ENCODE measurements at regions not wholly inside any gene's neighbourhood (a gene's known extent, or its start where the extent isn't known, plus 50 kb on each side); places are given as distances from the start of the nearest gene placed in this dataset.

- peak; percentile 31 for DNase-seq (ENCODE audit: extremely low spot score, unreplicated experiment)
- Mint-ChIP-seq H3K4me3 (no peak overlapping the region), H3K4me1 (ENCODE audit: unreplicated experiment) (peaks cover 3% of the 10 kb centered on the region), H3K27me3 (no peaks in the 10 kb centered on the region), H3K9me3 (peaks cover 7% of the 10 kb centered on the region), H3K27ac (no peak overlapping the region), H3K36me3 (no peaks in the 10 kb centered on the region)
- no peak for TF ChIP-seq CTCF (conservative IDR thresholded peaks at IDR 0.05)
Observed at GRCh38 chr17:59508999-59509625, 56.3 kb upstream of the DHX40 start.

- Mint-ChIP-seq H3K36me3 (no peaks in the 10 kb centered on the region), H3K9me3 (no peaks in the 10 kb centered on the region), H3K4me1 (ENCODE audit: unreplicated experiment) (peaks cover 8% of the 10 kb centered on the region), H3K27ac (no peak overlapping the region), H3K4me3 (no peak overlapping the region), H3K27me3 (no peaks in the 10 kb centered on the region)
- DNase-seq (ENCODE audit: extremely low spot score, unreplicated experiment) = no peak
- TF ChIP-seq CTCF (conservative IDR thresholded peaks at IDR 0.05) = no peak
Observed at GRCh38 chr17:59510611-59511010, 54.8 kb upstream of the DHX40 start.

- Mint-ChIP-seq H3K27me3 (no peaks in the 10 kb centered on the region), H3K27ac (no peak overlapping the region), H3K9me3 (no peaks in the 10 kb centered on the region), H3K4me3 (no peak overlapping the region), H3K4me1 (ENCODE audit: unreplicated experiment) (peaks cover 8% of the 10 kb centered on the region), H3K36me3 (no peaks in the 10 kb centered on the region)
- no peak for DNase-seq (ENCODE audit: extremely low spot score, unreplicated experiment)
- TF ChIP-seq CTCF (conservative IDR thresholded peaks at IDR 0.05) = no peak
Observed at GRCh38 chr17:59511726-59512125, 53.7 kb upstream of the DHX40 start.

GRCh38 chr17:59512844-59513385, 52.5 kb upstream of the DHX40 start:
- Mint-ChIP-seq H3K9me3 (no peaks in the 10 kb centered on the region), H3K4me1 (ENCODE audit: unreplicated experiment) (peaks cover 8% of the 10 kb centered on the region), H3K27me3 (no peaks in the 10 kb centered on the region), H3K36me3 (no peaks in the 10 kb centered on the region), H3K4me3 (no peak overlapping the region), H3K27ac (no peak overlapping the region)
- TF ChIP-seq CTCF (conservative IDR thresholded peaks at IDR 0.05) = no peak
- peak; percentile 15 for DNase-seq (ENCODE audit: extremely low spot score, unreplicated experiment)

GRCh38 chr17:59513934-59514841, 51.2 kb upstream of the DHX40 start:
- Mint-ChIP-seq H3K27me3 (no peaks in the 10 kb centered on the region), H3K36me3 (no peaks in the 10 kb centered on the region), H3K27ac (no peak overlapping the region), H3K4me3 (no peak overlapping the region), H3K9me3 (no peaks in the 10 kb centered on the region), H3K4me1 (ENCODE audit: unreplicated experiment) (peaks cover 8% of the 10 kb centered on the region)
- no peak for TF ChIP-seq CTCF (conservative IDR thresholded peaks at IDR 0.05)
- DNase-seq (ENCODE audit: extremely low spot score, unreplicated experiment) = peak; percentile 66
